H9 (cell line): ENCODE measurements at regions not wholly inside any gene's neighbourhood (a gene's known extent, or its start where the extent isn't known, plus 50 kb on each side); places are given as distances from the start of the nearest gene placed in this dataset.
A peak's percentile ranks its signal among the peaks of the same experiment; 100 is the strongest.
"Not testable (repeated sequence)": the region's sequence is repeated elsewhere in the genome, so short reads cannot be mapped to it uniquely, and the experiment has no call there.

Source experiments
- DNase-seq: peaks from one replicate; pipeline ENCODE4 v3.0.0-alpha.2; 2017
- H2AFZ ChIP-seq: one replicate; pipeline ENCODE4 v1.6.1; 2013; ENCODE audit warnings: mild to moderate bottlenecking, low read length, control low read depth, moderate library complexity
- H2AK5ac ChIP-seq: 2 replicates; pipeline ENCODE4 v1.6.1; 2013; ENCODE audit warnings: low read length, control low read depth, mixed read lengths; ENCODE audit not compliant: insufficient read length
- H2BK120ac ChIP-seq: one replicate; pipeline ENCODE4 v1.6.1; 2013; ENCODE audit warnings: low read depth, mild to moderate bottlenecking, low read length, control low read depth, inconsistent platforms; ENCODE audit not compliant: poor library complexity, severe bottlenecking
- H2BK12ac ChIP-seq: 2 replicates; pipeline ENCODE4 v1.6.1; 2013; ENCODE audit warnings: low read length, control low read depth, mixed read lengths, low read depth; ENCODE audit not compliant: insufficient read length
- H2BK15ac ChIP-seq: 2 replicates; pipeline ENCODE4 v1.6.1; 2013; ENCODE audit warnings: low read depth, low read length, control low read depth
- H2BK20ac ChIP-seq: one replicate; pipeline ENCODE4 v1.6.1; 2013; ENCODE audit warnings: low read depth, mild to moderate bottlenecking, low read length, control low read depth, inconsistent platforms; ENCODE audit not compliant: poor library complexity, severe bottlenecking
- H2BK5ac ChIP-seq: 2 replicates; pipeline ENCODE4 v1.6.1; 2013; ENCODE audit warnings: low read length, control low read depth, mixed read lengths; ENCODE audit not compliant: insufficient read length
- H3K14ac ChIP-seq: 2 replicates; pipeline ENCODE4 v1.6.1; 2013; ENCODE audit warnings: low read length, control low read depth; ENCODE audit not compliant: insufficient read depth
- H3K18ac ChIP-seq: 2 replicates; pipeline ENCODE4 v1.6.1; 2013; ENCODE audit warnings: low read depth, mild to moderate bottlenecking, mixed read lengths, low read length, control low read depth; ENCODE audit not compliant: insufficient read length
- H3K23ac ChIP-seq: 2 replicates; pipeline ENCODE4 v1.6.1; 2013; ENCODE audit warnings: low read length, control low read depth, mixed read lengths, low read depth; ENCODE audit not compliant: insufficient read length
- H3K23me2 ChIP-seq: 2 replicates; pipeline ENCODE4 v1.6.1; 2013; ENCODE audit warnings: low read depth, mild to moderate bottlenecking, mixed read lengths, low read length, control low read depth; ENCODE audit not compliant: insufficient read length, poor library complexity, severe bottlenecking
- H3K27ac ChIP-seq: 2 replicates; pipeline ENCODE4 v1.5.1; 2013; ENCODE audit warnings: low read length, control low read depth, mixed read lengths, low read depth; ENCODE audit not compliant: insufficient read length
- H3K27me3 ChIP-seq: 2 replicates; pipeline ENCODE4 v1.6.1; 2013; ENCODE audit warnings: low read length, control low read depth, inconsistent platforms; ENCODE audit not compliant: insufficient read depth
- H3K4ac ChIP-seq: 2 replicates; pipeline ENCODE4 v1.6.1; 2013; ENCODE audit warnings: low read depth, mild to moderate bottlenecking, control low read depth, inconsistent platforms, low read length, moderate library complexity
- H3K4me1 ChIP-seq: 2 replicates; pipeline ENCODE4 v1.6.1; 2013; ENCODE audit warnings: low read length, control low read depth, inconsistent platforms; ENCODE audit not compliant: insufficient read depth
- H3K4me2 ChIP-seq: 2 replicates; pipeline ENCODE4 v1.6.1; 2013; ENCODE audit warnings: low read length, control low read depth, mixed read lengths; ENCODE audit not compliant: insufficient read length, insufficient read depth
- H3K56ac ChIP-seq: 2 replicates; pipeline ENCODE4 v1.6.1; 2013; ENCODE audit warnings: low read depth, mild to moderate bottlenecking, mixed read lengths, low read length, control low read depth; ENCODE audit not compliant: insufficient read length
- H3K79me1 ChIP-seq: 2 replicates; pipeline ENCODE4 v1.6.1; 2013; ENCODE audit warnings: low read depth, mild to moderate bottlenecking, moderate library complexity, low read length, control low read depth, inconsistent platforms; ENCODE audit not compliant: insufficient read depth, poor library complexity, severe bottlenecking
- H3K79me2 ChIP-seq: 2 replicates; pipeline ENCODE4 v1.6.1; 2013; ENCODE audit warnings: low read length, control low read depth, inconsistent platforms; ENCODE audit not compliant: insufficient read depth
- H3K9ac ChIP-seq: 2 replicates; pipeline ENCODE4 v1.6.1; 2013; ENCODE audit warnings: low read length, control low read depth, mixed read lengths; ENCODE audit not compliant: insufficient read length; ENCODE audit errors: extremely low read depth
- H3K9me3 ChIP-seq: one replicate; pipeline ENCODE4 v1.6.1; 2013; ENCODE audit warnings: low read depth, low read length, inconsistent platforms; ENCODE audit not compliant: control insufficient read depth
- H3T11ph ChIP-seq: one replicate; pipeline ENCODE4 v1.6.1; 2013; ENCODE audit warnings: mild to moderate bottlenecking, low read length, control low read depth, inconsistent platforms
- H4K20me1 ChIP-seq: one replicate; pipeline ENCODE4 v1.6.1; 2013; ENCODE audit not compliant: control insufficient read depth, insufficient read length, insufficient read depth
- H4K5ac ChIP-seq: 2 replicates; pipeline ENCODE4 v1.6.1; 2013; ENCODE audit warnings: low read depth, mild to moderate bottlenecking, mixed read lengths, low read length, control low read depth; ENCODE audit not compliant: insufficient read length
- H4K8ac ChIP-seq: replicated peaks from 2 replicates; pipeline ENCODE4 v1.6.1; 2013; ENCODE audit warnings: low read length, control low read depth, mixed read lengths, low read depth; ENCODE audit not compliant: insufficient read length
- H4K91ac ChIP-seq: 2 replicates; pipeline ENCODE4 v1.6.1; 2013; ENCODE audit warnings: low read depth, mild to moderate bottlenecking, moderate library complexity, mixed read lengths, low read length, control low read depth; ENCODE audit not compliant: insufficient read length
- H3K27ac Mint-ChIP-seq, 3 experiments: 2 replicates in 2 of 3; 3 replicates in 1 of 3; pipeline ENCODE4 v1.8.0; 2020 to 2021; ENCODE audit warnings: mixed read lengths in 3 of 3, mild to moderate bottlenecking in 1 of 3, moderate library complexity in 1 of 3
- H3K27me3 Mint-ChIP-seq: 2 replicates; pipeline ENCODE4 v1.8.0; 2021; ENCODE audit warnings: low read depth, mild to moderate bottlenecking, moderate library complexity, mixed read lengths
- H3K36me3 Mint-ChIP-seq, 3 experiments: 2 replicates in 2 of 3; 3 replicates in 1 of 3; pipeline ENCODE4 v1.8.0; 2020 to 2021; ENCODE audit warnings: low read depth in 3 of 3, mixed read lengths in 3 of 3; ENCODE audit not compliant: insufficient read depth in 1 of 3
- H3K4me1 Mint-ChIP-seq, 2 experiments: 2 replicates each; pipeline ENCODE4 v1.8.0; 2020; ENCODE audit warnings: mixed read lengths in 2 of 2
- H3K4me3 Mint-ChIP-seq, 2 experiments: 2 replicates in 1 of 2; 3 replicates in 1 of 2; pipeline ENCODE4 v1.8.0; 2020 to 2021; ENCODE audit warnings: mild to moderate bottlenecking in 2 of 2, mixed read lengths in 2 of 2, moderate library complexity in 1 of 2
- H3K9me3 Mint-ChIP-seq, 2 experiments: 2 replicates in 1 of 2; 3 replicates in 1 of 2; pipeline ENCODE4 v1.8.0; 2020; ENCODE audit warnings: mild to moderate bottlenecking in 2 of 2, mixed read lengths in 2 of 2, moderate library complexity in 1 of 2
- WGBS: extraction: QIAGEN DNeasy Blood & Tissue Kit; methylation state at CpG from one replicate; pipeline ENCODE4 v1.1.7; 2013; ENCODE audit warnings: missing lambda C conversion rate, low lambda C conversion rate, mixed read lengths; ENCODE audit not compliant: insufficient read length; ENCODE audit errors: extremely low coverage; 5-methylcytosine and 5-hydroxymethylcytosine counted together

DNA sequence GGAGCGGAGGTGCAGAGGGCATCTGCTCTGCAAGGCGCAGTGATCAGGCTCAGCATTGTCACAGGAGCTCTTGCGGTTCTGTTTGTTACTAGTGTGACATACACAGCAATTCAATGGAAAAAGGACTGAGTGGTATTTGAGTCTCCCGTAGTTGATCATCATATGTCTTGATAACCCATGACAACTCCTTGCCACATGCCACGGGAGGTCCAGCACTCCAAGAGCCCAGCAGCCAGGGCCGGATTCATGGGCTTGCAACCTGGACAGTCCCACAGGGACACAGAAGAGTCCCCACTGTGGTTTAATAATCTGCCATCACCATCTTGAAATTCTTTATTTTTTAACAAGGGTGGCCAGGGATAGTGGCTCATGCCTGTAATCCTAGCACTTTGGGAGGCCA lies 58.1 kb upstream of the ROPN1B start:
- H2AK5ac ChIP-seq, H3K4me1 ChIP-seq, H3K9me3 Mint-ChIP-seq, H4K5ac ChIP-seq, H3K27me3 ChIP-seq, H2AFZ ChIP-seq, H4K8ac ChIP-seq, H2BK15ac ChIP-seq, H3K23me2 ChIP-seq, H3K27me3 Mint-ChIP-seq, H3K4me2 ChIP-seq, H3K27ac ChIP-seq, H3K79me1 ChIP-seq, H4K91ac ChIP-seq, H3K79me2 ChIP-seq, H2BK20ac ChIP-seq, H4K20me1 ChIP-seq, H3K4ac ChIP-seq, DNase-seq, H3K18ac ChIP-seq, H3K9me3 ChIP-seq, H3K4me3 Mint-ChIP-seq, H2BK120ac ChIP-seq, H2BK5ac ChIP-seq, H3K36me3 Mint-ChIP-seq, H3K23ac ChIP-seq, H3K56ac ChIP-seq, H3K27ac Mint-ChIP-seq, H3K9ac ChIP-seq, H3T11ph ChIP-seq, H2BK12ac ChIP-seq, H3K14ac ChIP-seq: not testable (repeated sequence)
- no CpG with 5 or more reads among the region's 6 CpGs for WGBS
- peaks cover 10 to 15% of the 10 kb centered on the region in 2 experiments for H3K4me1 Mint-ChIP-seq

DNA sequence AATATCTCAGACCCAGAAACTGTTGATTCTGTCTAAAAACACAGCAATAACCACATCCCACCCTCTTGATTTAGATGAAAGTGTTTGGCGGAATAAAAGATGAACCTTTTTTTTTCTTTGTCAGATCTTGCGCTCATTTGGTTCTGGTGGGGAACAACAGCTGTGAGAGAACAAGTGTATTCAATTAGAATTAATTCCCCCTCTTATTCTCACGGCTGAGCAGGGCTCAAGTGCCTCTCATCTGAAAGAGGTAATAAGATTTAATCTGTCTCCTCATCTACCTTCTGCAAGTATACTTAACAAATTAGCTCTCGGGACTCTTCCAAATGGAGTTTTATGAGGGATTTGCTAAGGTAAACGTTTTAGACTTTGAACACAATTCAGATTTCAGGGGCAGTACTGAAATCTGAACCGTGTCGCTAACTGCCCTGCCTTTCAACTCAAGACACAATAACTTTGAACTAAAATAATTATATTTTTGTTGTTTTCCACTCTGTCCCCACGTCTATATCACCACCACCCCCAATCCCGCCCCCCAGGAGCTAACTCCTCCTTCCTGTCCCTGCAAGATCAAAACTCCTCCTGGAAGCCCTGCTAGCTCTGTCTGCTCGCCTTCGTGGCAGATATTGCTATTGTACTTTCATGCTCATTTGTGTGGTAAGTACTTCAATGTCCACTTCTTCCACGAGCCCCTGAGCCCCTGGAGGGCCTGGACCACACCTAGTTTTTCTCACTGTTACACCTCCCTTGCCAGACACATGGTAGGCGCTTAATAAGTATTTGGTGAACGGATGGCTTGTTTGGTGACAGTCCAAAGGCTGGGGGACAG lies 54.2 kb upstream of the ROPN1B start:
- H2BK20ac ChIP-seq, H3K36me3 Mint-ChIP-seq, H4K20me1 ChIP-seq, H2BK5ac ChIP-seq, H2BK15ac ChIP-seq, H3K79me1 ChIP-seq, DNase-seq, H3K27me3 Mint-ChIP-seq, H3K4me1 ChIP-seq, H4K91ac ChIP-seq, H3K14ac ChIP-seq, H3K18ac ChIP-seq, H2BK12ac ChIP-seq, H3K79me2 ChIP-seq, H3K27me3 ChIP-seq, H4K5ac ChIP-seq, H3K4ac ChIP-seq, H3K23ac ChIP-seq, H3K9me3 ChIP-seq, H4K8ac ChIP-seq, H3K27ac Mint-ChIP-seq, H2AFZ ChIP-seq, H2BK120ac ChIP-seq, H2AK5ac ChIP-seq, H3K23me2 ChIP-seq, H3K56ac ChIP-seq, H3K9me3 Mint-ChIP-seq, H3T11ph ChIP-seq, H3K27ac ChIP-seq: not testable (repeated sequence)
- Histone ChIP-seq H3K4me2 (peak overlapping the region; percentile 93), H3K9ac (peak overlapping the region; percentile 7)
- peaks cover 8 to 12% of the 10 kb centered on the region in 2 experiments for H3K4me1 Mint-ChIP-seq
- no CpG with 5 or more reads among the region's 14 CpGs for WGBS
- peak overlapping the region; percentile 80 to 87 for H3K4me3 Mint-ChIP-seq
